ENCODE measurements at regions not wholly inside any gene's neighbourhood (a gene's known extent, or its start where the extent isn't known, plus 50 kb on each side); places are given as distances from the start of the nearest gene placed in this dataset.

DNA sequence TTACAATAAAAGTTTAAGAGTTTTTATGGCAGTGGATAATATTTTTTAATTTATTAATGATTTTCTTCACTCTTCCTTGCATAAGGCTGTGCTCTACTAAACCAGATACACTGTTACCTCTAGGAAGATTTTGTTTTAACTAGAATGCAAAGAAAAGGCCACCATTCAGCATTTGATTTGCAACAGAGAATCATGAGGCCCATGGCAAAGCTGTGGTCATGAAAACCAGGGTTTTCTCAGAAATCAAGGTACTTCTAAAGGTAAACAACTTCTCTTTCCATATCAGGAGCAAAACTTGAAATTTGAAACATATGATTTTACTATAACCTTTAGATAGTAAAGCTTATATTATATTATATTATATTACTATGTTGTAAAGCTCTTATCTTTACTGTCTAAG is 94.4 kb downstream of the FAM76B start:
- no peak for DNase-seq (ENCODE audit: low spot score)
- in situ Hi-C loops (cut with HindIII; ENCODE audit: low sequenced_read_pairs), result no loop called here

DNA sequence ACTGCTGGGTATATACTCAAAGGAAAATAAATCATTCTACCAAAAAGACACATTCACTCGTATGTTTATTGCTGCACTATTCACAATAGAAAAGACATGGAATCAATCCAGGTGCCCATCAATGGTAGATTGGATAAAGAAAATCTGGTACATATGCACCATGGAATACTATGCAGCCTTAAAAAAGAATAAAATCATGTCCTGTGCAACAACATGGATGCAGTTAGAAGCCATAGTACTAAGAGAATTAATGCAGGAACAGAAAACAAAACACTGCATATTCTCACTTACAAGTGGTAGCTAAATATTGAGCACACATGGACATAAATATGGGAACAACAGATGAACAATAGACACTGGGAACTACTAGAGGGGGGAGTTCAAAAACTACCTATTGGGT is 96.3 kb downstream of the FAM76B start:
- in situ Hi-C loops (cut with HindIII; ENCODE audit: low sequenced_read_pairs), result no loop called here
- DNase-seq (ENCODE audit: low spot score), result no peak

DNA sequence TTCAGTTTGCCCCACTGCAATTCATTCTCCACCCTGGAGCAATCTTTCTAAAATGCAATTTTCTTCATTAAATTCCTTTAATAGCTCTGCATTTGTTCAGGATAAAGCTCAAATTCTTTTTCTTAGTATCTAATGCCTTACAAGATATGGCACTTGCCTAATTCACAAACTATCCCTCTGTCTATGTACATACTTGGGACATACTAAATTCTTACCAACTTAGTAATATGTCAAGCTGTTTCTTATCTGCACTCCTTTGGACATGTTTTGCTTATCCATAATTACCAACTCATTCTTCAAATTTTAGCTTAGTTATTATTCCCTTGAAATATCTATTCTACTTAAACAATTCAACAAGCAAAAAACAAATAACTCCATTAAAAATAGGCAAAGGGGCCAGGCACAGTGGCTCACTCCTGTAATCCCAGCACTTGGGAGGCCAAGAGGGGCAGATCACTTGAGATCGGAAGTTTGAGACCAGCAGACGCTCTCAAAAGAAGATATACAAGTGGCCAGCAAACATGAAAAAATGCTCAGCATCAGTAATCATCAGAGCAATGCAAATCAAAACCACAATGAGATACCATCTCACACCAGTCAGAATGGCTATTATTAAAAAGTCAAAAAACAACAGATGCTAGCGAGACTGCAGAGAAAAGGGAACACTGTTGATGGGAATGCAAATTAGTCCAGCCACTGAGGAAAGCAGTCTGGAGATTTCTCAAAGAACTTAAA is 96.9 kb downstream of the FAM76B start:
- in situ Hi-C loops (cut with HindIII; ENCODE audit: low sequenced_read_pairs), result no loop called here
- DNase-seq (ENCODE audit: low spot score), result no peak

DNA sequence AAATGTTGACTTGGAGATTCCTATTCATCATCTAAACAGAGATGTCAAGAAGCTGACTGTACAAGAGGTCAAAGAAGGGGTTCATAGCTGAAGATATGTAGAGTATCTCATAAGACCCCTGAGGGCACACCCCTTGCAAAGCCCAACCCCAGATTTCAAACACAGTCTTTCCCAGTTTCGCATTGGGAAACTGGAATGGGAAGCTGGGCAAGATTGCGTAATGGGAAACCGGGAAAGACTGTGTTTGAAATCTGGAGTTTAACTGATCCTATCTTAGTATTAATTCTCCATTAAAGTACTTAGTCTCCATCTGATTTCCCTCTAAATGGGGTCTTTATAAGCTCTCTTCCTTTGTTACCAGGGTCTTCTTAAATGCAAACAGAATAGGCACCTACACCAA is 99.5 kb downstream of the FAM76B start:
- DNase-seq (ENCODE audit: low spot score), result no peak
- in situ Hi-C loops (cut with HindIII; ENCODE audit: low sequenced_read_pairs), result no loop called here

DNA sequence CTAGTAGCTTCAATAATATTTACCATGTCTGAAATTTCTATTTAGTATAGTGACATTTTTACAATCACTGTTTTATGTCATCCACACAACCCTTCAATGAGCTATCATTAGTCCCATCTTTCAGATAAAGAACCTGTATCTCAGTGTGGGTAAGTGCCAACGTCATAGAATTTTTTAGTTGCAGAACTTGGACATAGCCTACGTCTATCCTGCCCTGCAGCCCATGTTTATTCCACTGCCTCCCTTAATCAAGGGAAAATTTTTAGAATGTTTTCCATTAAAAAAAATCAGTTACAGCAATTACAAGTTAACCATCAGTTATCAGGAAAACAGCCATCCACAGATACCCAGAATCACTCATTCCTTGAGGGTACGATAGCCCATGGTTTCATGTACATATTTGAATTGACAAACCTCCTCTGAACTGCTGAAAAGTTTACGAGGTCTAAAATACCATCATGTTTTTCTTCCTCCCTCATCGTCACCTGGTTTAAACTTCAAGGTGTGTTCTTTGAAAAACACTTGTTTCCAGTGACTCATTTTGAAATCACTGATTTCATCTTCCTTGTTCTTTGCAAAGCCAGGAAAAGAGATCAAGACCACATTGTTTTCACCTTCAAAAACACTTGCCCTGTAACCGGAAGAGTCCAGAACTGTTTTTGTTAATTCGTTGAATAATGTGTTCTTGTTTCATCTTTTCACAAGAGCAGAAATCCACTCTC is 100.9 kb downstream of the FAM76B start:
- in situ Hi-C loops (cut with HindIII; ENCODE audit: low sequenced_read_pairs), result no loop called here
- DNase-seq (ENCODE audit: low spot score), result no peak

DNA sequence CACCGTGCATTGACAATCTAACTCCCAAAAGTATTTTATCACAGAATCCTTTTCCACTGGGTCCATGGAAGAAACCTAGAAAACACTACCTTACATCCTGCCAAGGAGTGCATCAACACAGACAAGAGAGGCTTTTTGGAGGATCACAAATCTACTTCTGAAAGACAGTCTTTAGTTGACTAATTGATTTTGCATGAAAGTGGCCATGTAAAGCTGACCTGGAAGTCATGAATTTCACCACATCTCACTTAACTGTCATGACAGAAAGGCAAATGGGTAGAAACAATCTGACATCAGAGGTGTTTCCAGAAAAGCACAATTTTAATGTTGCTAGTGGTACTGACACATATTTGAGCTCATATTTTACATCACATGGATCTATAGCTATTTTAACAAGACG is 101.6 kb downstream of the FAM76B start:
- no peak for DNase-seq (ENCODE audit: low spot score)
- in situ Hi-C loops (cut with HindIII; ENCODE audit: low sequenced_read_pairs), result no loop called here

DNA sequence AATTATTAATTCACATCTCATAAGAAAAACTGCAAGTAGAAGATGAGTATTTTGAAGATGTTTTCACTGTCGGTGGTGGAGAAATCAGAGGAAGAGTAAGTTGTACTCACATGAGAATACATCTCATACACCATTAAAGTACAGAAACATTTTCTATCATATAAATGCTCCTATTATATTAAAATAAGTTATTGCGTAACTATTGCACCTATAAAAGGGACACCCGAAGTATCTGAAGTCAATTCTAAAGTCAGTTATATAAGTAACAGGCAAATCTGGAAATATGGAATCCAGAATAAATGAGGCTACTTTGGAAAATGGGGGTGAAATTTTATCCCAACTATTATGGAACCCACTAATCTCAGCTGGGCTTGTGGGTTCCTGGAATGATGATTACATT is 103.3 kb downstream of the FAM76B start:
- in situ Hi-C loops (cut with HindIII; ENCODE audit: low sequenced_read_pairs), result no loop called here
- DNase-seq (ENCODE audit: low spot score), result no peak

DNA sequence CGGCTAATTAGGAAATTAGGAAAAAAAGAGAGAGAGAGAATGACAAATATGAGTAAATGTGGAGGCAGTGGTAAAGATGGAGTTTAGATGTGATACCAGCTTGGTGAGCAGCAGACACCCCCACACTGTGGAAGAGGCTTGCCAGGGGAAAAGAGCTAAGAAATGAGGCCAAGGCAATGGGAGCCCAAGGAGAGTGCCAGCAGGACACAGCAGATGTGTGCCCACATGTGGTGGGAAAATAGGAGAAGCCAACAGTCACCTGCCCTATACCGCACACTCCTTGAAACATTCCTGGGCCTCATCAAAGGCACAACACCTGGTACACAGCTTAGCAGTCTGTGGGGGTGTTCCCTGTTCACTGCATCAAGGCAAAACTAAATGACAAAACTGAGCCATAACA is 104.9 kb downstream of the FAM76B start:
- no peak for DNase-seq (ENCODE audit: low spot score)
- in situ Hi-C loops (cut with HindIII; ENCODE audit: low sequenced_read_pairs), result no loop called here

DNA sequence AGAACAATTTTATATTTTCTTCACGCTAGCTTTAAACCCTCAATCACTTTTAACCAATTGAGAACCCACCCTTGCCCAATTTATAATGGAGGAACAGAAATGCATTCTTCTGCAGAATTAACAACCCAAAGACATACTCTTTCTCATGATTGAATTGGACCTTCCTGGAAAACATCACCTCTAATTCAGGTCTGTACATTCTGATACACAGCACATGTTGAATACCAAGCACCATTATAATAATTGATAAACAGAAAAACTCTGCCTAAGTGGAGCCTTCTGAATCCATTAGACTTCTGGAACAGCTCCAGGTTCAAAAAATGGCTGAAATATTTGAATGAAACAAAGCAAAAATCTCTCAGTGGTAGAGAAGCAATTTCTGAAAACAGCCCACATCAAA is 105.4 kb downstream of the FAM76B start:
- in situ Hi-C loops (cut with HindIII; ENCODE audit: low sequenced_read_pairs), result no loop called here
- DNase-seq (ENCODE audit: low spot score), result no peak

DNA sequence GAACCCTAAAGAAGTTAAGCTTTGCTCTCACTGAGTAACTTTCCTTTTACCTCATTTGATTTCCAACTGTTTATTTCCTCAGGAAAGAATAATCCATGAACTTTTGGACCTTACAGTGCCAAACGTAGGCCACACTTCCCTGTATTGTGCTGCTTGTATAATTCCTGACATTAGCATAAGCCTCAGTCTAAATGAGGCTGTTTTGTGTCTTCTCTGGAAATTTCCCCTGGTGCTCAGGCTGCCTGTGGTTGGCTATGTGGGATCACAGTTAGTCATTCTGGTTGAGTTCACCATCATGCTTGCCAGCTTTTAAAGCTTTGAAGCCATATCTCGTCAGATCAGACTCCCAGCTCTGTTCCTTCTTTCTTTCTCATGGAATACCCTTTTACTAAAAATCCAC is 107.0 kb downstream of the FAM76B start:
- no peak for DNase-seq (ENCODE audit: low spot score)
- in situ Hi-C loops (cut with HindIII; ENCODE audit: low sequenced_read_pairs), result no loop called here

DNA sequence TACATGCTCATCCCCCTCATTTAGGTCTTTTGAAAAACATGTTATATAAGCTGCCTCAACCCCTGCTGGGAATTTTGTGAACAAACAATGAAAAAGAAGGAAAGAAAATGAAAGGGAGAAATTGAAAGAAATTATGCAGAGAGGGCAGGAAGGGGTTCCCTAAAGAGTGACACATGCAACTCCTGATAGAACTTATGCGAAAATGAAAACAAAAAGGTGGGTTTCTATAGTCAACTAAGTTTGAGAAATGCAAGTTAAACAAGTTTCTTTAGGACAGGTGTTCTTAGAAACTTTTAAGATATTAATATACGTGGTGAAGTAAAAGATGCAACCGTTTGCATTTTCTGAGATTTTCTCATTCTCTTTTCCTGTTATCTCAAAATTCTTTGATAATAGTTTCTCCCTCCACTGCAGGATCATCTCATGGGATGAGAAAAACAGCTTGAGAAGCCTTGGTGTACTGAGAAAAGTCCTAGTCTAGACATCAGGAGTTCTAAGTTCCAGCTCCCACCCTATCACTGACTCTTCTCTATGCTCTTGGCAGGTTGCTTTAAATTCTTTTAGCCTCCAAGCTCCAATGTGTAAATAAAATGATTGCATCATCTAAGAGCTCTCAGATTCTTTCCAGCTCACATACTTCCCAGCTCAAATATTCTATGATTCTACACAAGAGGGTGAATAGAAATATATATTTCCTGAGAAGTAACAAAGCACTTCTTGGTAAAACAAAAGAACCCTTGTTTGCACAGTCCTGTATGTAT is 109.2 kb downstream of the FAM76B start:
- DNase-seq (ENCODE audit: low spot score), result no peak
- in situ Hi-C loops (cut with HindIII; ENCODE audit: low sequenced_read_pairs), result no loop called here

DNA sequence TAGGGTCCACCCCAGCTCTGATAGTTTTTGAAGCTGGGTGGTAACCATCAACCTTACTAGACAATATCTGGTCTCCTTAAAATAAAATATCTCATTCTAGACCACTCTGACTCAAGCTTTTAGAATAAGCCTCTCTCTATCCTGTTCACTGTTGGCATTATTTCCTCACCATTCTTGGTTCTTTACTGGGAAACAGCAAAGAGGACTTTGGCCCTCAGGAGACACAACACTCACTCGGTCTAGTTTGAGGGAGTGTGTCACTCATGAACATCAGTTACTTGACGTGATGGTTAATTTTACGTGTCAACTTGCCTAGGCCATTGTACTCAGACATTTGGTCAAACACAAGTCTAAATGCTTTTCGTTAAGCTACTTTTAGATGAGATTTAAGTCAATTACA is 110.6 kb downstream of the FAM76B start:
- in situ Hi-C loops (cut with HindIII; ENCODE audit: low sequenced_read_pairs), result no loop called here
- DNase-seq (ENCODE audit: low spot score), result no peak

DNA sequence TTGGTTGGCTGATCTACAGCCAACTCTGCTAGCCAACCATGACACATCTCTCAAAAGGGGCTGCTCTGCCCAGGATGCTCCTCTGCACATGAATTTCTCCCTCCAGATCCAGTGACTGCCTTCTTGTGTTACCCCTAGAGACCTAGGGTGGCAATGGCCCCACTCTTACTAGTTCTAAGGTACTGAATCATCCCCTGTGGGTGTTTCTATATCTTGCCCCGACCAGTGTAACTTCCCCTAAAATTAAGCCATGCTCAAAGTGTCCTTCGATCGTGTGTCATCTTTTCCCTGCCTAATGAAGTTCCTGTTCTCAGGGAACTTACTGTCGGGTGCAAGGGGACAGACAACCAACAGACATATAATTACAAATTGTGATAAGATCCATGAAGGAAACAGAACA is 113.3 kb downstream of the FAM76B start:
- in situ Hi-C loops (cut with HindIII; ENCODE audit: low sequenced_read_pairs), result no loop called here

DNA sequence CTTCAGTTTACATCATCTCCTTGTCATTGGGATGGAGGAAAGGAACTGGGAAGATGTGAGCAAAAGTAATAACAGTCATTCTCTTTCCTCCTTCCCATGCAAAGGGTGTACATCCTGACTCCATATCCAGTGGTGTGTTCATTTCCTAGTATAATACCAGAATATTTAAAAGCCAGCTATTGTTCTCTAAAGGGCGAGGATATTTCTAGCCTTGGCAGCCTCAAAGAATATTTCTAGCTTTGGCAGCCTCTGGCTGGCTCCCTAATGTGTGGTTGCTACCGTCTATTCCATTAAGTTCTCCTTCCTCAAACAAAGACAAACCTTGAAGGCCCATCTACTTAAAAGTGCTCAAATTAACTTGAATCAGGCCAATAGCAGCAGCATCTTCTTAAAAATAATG is 114.0 kb downstream of the FAM76B start:
- DNase-seq (ENCODE audit: low spot score), result no peak
- in situ Hi-C loops (cut with HindIII; ENCODE audit: low sequenced_read_pairs), result no loop called here

More for the DNA sequence above, 113.3 kb downstream of the FAM76B start:
- DNase-seq (ENCODE audit: low spot score), result no peak

DNA sequence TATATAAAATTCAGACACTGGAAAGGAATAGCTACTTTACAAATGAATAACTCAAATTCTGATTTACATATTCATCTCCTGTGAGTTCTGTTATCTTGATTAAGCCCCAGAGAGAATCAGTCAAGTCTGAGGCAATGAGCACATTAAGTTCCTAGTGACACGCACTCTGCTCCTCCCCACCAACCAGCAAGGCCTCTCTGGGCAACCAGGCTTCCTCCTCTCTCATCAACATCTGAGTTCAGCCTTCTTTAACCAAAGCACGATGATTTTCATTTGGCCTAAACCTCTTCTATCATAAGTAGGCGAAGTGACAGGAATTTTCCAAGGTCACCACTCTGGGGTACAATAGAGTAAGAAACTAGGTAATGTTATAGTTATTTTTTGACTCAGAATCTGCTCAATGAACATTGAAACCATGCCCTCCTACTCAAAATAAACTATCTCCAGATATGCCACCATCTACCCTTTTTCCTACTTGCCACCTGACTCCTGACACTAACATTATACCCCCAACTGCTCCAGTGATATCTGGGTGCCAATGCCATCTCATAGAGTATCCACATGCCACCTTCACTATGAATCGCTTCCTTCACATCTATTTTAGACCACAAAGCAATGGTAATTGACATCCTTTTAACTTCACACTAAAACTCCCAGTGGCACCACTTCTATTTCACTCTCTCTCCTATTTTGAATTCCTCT is 114.8 kb downstream of the FAM76B start:
- no peak for DNase-seq (ENCODE audit: low spot score)
- in situ Hi-C loops (cut with HindIII; ENCODE audit: low sequenced_read_pairs), result no loop called here

DNA sequence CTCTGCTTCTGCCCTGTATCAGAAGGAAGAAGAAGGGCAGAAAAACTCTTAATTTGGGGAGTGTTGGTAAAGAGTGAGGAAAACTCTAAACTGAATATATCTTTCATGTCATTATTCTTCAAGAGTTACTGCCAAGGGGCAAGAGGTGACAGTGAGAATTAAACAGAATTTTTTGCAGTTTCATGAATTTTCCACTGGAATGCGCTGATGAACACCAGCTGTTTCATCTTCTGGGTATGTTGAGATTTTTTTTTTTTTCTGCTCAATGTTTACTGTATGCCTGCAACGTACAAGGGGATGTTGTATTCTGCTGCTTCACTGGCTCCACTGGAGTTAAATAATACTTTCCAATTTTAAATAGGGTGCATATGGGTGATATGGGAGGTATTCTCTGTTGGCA is 117.8 kb downstream of the FAM76B start:
- in situ Hi-C loops (cut with HindIII; ENCODE audit: low sequenced_read_pairs), result no loop called here
- no peak for DNase-seq (ENCODE audit: low spot score)

DNA sequence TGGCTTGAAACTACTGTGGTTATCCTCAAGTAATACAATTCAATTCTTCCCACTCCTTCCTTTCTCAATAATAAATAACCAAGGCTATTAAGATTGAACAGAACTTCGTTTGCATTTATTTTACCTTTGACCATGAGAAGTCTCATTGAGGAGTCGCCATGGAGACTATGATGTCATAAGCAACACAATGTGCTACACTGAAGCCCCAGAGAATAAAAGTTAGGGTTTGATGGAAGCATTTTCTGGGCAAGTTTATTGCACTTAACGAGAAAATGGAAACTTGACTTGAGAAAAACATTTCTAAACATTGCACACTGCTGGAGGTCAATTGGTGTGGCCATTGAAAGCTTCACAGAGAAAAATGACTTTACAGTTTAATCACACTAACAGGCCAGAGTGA is 121.5 kb downstream of the FAM76B start:
- no peak for DNase-seq (ENCODE audit: low spot score)
- in situ Hi-C loops (cut with HindIII; ENCODE audit: low sequenced_read_pairs), result no loop called here

DNA sequence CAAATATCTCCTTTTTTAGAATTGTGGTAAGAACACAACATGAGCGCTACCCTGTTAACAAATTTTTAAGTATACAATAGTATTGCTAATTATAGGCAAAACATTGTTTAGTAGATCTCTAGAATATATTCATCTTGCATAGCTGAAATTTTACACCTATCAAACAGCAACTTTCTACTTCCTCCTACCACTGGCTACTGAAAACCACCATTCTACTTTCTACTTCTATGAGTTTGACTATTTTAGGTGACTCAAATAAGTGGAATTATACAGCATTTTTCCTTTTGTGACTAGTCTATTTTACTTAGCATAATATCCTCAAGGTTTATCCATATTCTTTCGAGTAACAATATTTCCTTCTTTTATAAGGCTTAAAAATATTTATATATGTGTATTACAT is 128.4 kb downstream of the FAM76B start:
- DNase-seq (ENCODE audit: low spot score), result no peak
- in situ Hi-C loops (cut with HindIII; ENCODE audit: low sequenced_read_pairs), result no loop called here

DNA sequence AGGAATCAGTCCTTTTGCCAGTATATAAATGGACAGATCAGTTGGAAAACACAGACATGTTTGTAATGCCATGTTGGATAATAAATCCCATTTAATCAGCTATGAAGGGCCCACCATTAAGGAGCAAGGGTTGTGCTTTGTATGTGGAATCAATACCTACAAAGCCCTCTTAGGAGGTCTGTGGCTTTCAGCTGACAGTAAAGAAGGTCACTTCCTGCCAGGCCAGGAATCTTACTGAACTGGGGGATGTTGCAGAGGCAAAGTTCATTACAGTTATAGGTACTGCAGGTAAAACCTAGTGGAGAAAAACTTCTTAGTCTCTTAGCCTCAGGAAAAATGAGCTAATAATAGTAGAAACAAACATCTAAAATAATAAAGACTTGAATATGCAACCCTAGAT is 129.5 kb downstream of the FAM76B start:
- DNase-seq (ENCODE audit: low spot score), result no peak
- in situ Hi-C loops (cut with HindIII; ENCODE audit: low sequenced_read_pairs), result no loop called here

DNA sequence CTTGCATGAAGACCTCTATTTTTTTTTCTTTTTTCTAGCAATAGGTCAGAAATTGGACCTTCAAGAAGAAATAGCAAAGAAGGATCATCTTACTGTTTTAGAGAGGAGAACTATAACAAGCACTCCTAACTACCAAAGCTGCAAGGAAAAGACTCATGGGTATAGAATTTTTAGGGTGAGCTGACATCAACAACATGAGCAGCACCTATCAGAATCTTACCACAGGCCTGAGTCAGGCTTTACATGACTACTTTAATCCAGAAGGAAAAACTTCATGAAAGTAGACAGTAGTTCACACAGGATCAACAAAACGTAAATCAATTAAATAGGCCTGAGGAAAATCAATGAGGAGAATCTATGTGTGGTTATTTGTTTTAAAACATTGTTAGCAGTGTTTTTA is 130.5 kb downstream of the FAM76B start:
- no peak for DNase-seq (ENCODE audit: low spot score)
- in situ Hi-C loops (cut with HindIII; ENCODE audit: low sequenced_read_pairs), result no loop called here
